Caco-2 (cell line): ENCODE measurements at regions not wholly inside any gene's neighbourhood (a gene's known extent, or its start where the extent isn't known, plus 50 kb on each side); places are given as distances from the start of the nearest gene placed in this dataset.

Experiments used
- BruUV-seq: library from RNA; stranded (reverse); fragments of 400-500 nt; replicated peaks from 2 replicates; lab custom pipeline; 2021; lab: Mats Ljungman, UMichigan
- CTCF ChIA-PET: fragments of 300-600 bp; sonication (Branson Sonifier 250); formaldehyde crosslinking; loops from one replicate; lab custom pipeline; 2022; ENCODE audit warnings: antibody characterized with exemption; lab: Charles Lee
- POLR2A ChIA-PET: fragments of 300-600 bp; sonication (Branson Sonifier 250); formaldehyde crosslinking; loops from one replicate; lab custom pipeline; 2022; ENCODE audit warnings: antibody characterized with exemption; lab: Charles Lee
- DNase-seq, 2 experiments: peaks; one replicate each; pipeline versions ENCODE4 v3.0.0 to v3.0.0-alpha.2; 2020 to 2022
- H3K27me3 ChIP-seq: replicated peaks from 2 replicates; pipeline ENCODE4 v1.6.0; 2011; ENCODE audit warnings: low read length; ENCODE audit not compliant: control insufficient read depth, insufficient read depth
- H3K36me3 ChIP-seq: 2 replicates; pipeline ENCODE4 v1.5.1; 2011; ENCODE audit warnings: low read length; ENCODE audit not compliant: control insufficient read depth, insufficient read depth
- H3K4me1 ChIP-seq: fragments of 250-450 bp; sonication (Bioruptor Pico); 2 replicates; pipeline ENCODE4 v1.5.1; 2020; ENCODE audit warnings: mild to moderate bottlenecking
- H3K4me3 ChIP-seq: 2 replicates; pipeline ENCODE4 v1.5.1; 2011; ENCODE audit warnings: low read depth, mild to moderate bottlenecking, control low read depth, low read length
- H3K9me3 ChIP-seq: fragments of 250-450 bp; sonication (Bioruptor Pico); 2 replicates; pipeline ENCODE4 v1.5.1; 2020; ENCODE audit warnings: mild to moderate bottlenecking, moderate library complexity
- H3K27ac Mint-ChIP-seq: one replicate; pipeline ENCODE4 v1.8.0; 2022; ENCODE audit warnings: mixed read lengths; ENCODE audit not compliant: unreplicated experiment
- H3K27me3 Mint-ChIP-seq: one replicate; pipeline ENCODE4 v1.8.0; 2022; ENCODE audit warnings: mixed read lengths; ENCODE audit not compliant: insufficient read depth, unreplicated experiment
- H3K36me3 Mint-ChIP-seq: one replicate; pipeline ENCODE4 v1.8.0; 2022; ENCODE audit warnings: mild to moderate bottlenecking, mixed read lengths; ENCODE audit not compliant: insufficient read depth, unreplicated experiment
- H3K4me1 Mint-ChIP-seq: one replicate; pipeline ENCODE4 v1.8.0; 2022; ENCODE audit warnings: low read depth, mixed read lengths; ENCODE audit not compliant: unreplicated experiment
- H3K4me3 Mint-ChIP-seq: one replicate; pipeline ENCODE4 v1.8.0; 2022; ENCODE audit warnings: mild to moderate bottlenecking, moderate library complexity, mixed read lengths; ENCODE audit not compliant: unreplicated experiment
- H3K9me3 Mint-ChIP-seq: one replicate; pipeline ENCODE4 v1.8.0; 2022; ENCODE audit warnings: mixed read lengths; ENCODE audit not compliant: unreplicated experiment
- intact Hi-C: fragments of 100-400 bp; cut with micrococcal nuclease; formaldehyde crosslinking; loops from one replicate; pipeline ENCODE4 v1.10.0; 2022; ENCODE audit not compliant: unreplicated experiment
- TF ChIP-seq, protein P1 (sequence below), 2 experiments: fragments of 200-600 bp in 1 of 2; IDR thresholded peaks; 1 replicate in 1 of 2; 2 replicates in 1 of 2; pipeline versions ENCODE4 v1.5.1 to v1.8.0; 2011 to 2022; ENCODE audit warnings: antibody characterized with exemption in 1 of 2, control low read depth in 1 of 2, inconsistent platforms in 1 of 2, low read depth in 1 of 2, low read length in 1 of 2, mild to moderate bottlenecking in 1 of 2, moderate library complexity in 1 of 2; ENCODE audit not compliant: insufficient read depth in 1 of 2, severe bottlenecking in 1 of 2, unreplicated experiment in 1 of 2

DNA sequence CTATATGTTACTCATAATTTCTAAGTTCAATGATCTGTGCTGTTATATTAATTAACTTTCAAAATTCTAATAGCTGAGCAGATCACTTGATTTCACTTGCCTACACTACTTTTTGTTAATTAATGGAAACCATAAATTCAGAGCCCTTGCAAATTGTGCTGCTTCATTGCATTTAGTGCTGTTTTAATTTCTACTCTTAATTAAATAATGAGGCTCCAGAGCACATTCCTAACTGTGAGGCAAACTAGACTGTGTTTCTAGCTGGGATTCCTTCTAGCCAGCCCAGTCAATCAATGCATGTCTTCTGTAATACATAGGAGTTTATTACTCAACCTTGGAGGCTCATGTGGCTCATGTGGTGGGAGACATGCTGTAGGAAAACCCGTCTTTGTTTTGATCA, 301.1 kb upstream of the GOLIM4 start:
- ChIA-PET CTCF (no interaction called here), POLR2A (no interaction called here)
- no peaks in the 10 kb centered on the region for H3K9me3 ChIP-seq
- no peaks in the 10 kb centered on the region for H3K4me1 ChIP-seq
- TF ChIP-seq, protein P1, sequence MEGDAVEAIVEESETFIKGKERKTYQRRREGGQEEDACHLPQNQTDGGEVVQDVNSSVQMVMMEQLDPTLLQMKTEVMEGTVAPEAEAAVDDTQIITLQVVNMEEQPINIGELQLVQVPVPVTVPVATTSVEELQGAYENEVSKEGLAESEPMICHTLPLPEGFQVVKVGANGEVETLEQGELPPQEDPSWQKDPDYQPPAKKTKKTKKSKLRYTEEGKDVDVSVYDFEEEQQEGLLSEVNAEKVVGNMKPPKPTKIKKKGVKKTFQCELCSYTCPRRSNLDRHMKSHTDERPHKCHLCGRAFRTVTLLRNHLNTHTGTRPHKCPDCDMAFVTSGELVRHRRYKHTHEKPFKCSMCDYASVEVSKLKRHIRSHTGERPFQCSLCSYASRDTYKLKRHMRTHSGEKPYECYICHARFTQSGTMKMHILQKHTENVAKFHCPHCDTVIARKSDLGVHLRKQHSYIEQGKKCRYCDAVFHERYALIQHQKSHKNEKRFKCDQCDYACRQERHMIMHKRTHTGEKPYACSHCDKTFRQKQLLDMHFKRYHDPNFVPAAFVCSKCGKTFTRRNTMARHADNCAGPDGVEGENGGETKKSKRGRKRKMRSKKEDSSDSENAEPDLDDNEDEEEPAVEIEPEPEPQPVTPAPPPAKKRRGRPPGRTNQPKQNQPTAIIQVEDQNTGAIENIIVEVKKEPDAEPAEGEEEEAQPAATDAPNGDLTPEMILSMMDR (IDR thresholded peaks at IDR 0.05; ENCODE audit: insufficient read depth in 1 of 2, low read depth in 1 of 2, low read length in 1 of 2, severe bottlenecking in 1 of 2, unreplicated experiment in 1 of 2): no peak
- intact Hi-C loops: no loop called here
- Mint-ChIP-seq H3K4me3 (no peak overlapping the region), H3K9me3 (no peaks in the 10 kb centered on the region), H3K27me3 (no peaks in the 10 kb centered on the region), H3K27ac (no peak overlapping the region), H3K36me3 (no peaks in the 10 kb centered on the region), H3K4me1 (no peaks in the 10 kb centered on the region)
- no TSS peak for BruUV-seq
- H3K36me3 ChIP-seq: no peaks in the 10 kb centered on the region
- no peaks in the 10 kb centered on the region for H3K27me3 ChIP-seq
- no peak for DNase-seq
- H3K4me3 ChIP-seq: no peak overlapping the region

DNA sequence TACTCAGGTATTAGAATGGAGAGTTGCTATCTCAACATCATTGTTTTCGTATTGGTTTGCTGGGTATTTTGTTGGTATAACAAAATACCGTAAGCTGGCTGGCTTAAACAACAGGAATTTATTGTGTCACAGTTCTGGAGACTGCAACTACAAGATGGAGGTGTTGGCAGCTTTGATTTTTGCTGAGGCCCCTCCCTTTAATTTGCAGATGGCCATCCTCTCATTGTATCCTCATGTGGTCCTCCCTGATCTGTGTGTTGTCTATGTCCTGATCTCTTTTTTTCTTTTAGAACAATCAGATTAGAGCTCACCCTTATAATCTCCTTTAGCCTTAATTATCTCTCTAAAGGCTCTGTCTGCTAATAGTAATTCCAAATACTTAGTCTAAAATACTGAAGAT, 299.8 kb upstream of the GOLIM4 start:
- Mint-ChIP-seq H3K27ac (no peak overlapping the region), H3K9me3 (no peaks in the 10 kb centered on the region), H3K4me1 (no peaks in the 10 kb centered on the region), H3K4me3 (no peak overlapping the region), H3K27me3 (no peaks in the 10 kb centered on the region), H3K36me3 (no peaks in the 10 kb centered on the region)
- no peaks in the 10 kb centered on the region for H3K27me3 ChIP-seq
- no peaks in the 10 kb centered on the region for H3K4me1 ChIP-seq
- intact Hi-C loops: no loop called here
- H3K9me3 ChIP-seq: no peaks in the 10 kb centered on the region
- TF ChIP-seq, protein P1 (IDR thresholded peaks at IDR 0.05; ENCODE audit: insufficient read depth in 1 of 2, low read depth in 1 of 2, low read length in 1 of 2, severe bottlenecking in 1 of 2, unreplicated experiment in 1 of 2): no peak
- DNase-seq: no peak
- no peak overlapping the region for H3K4me3 ChIP-seq
- ChIA-PET CTCF (no interaction called here), POLR2A (no interaction called here)
- no TSS peak for BruUV-seq
- no peaks in the 10 kb centered on the region for H3K36me3 ChIP-seq

DNA sequence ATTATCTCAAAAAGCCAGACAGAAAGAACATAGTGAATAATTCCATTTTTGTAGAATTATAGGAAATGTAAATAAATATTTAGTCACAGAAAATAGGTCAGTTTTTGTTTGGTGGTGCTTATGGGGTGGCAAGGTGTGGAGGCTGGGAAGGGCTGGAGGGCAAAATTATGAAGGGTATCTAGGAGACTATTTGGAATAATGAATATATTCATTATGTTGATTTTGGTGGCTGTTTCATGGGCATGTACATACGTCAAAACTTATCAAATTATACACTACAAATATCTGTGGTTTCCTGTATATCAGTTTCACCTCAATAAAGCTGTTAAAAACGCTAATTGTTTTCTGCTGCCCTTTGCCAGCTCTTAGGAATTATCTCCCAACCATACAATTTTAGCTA, 298.7 kb upstream of the GOLIM4 start:
- H3K4me1 Mint-ChIP-seq: no peaks in the 10 kb centered on the region
- Histone ChIP-seq H3K9me3 (no peaks in the 10 kb centered on the region; the same call in 1 of the 2 replicates), H3K4me3 (no peak overlapping the region), H3K4me1 (no peaks in the 10 kb centered on the region), H3K27me3 (no peaks in the 10 kb centered on the region), H3K36me3 (no peaks in the 10 kb centered on the region)
- no TSS peak for BruUV-seq
- H3K4me3 Mint-ChIP-seq: no peak overlapping the region
- no peaks in the 10 kb centered on the region for H3K27me3 Mint-ChIP-seq
- no peak overlapping the region for H3K27ac Mint-ChIP-seq
- no peaks in the 10 kb centered on the region for H3K9me3 Mint-ChIP-seq
- CTCF ChIA-PET: no interaction called here
- no peak for DNase-seq
- H3K36me3 Mint-ChIP-seq: no peaks in the 10 kb centered on the region
- intact Hi-C loops: no loop called here
- TF ChIP-seq, protein P1 (IDR thresholded peaks at IDR 0.05; ENCODE audit: insufficient read depth in 1 of 2, low read depth in 1 of 2, low read length in 1 of 2, severe bottlenecking in 1 of 2, unreplicated experiment in 1 of 2): no peak
- POLR2A ChIA-PET: no interaction called here
